ENCODE measurements at regions not wholly inside any gene's neighbourhood (a gene's known extent, or its start where the extent isn't known, plus 50 kb on each side); places are given as distances from the start of the nearest gene placed in this dataset.
A peak's percentile ranks its signal among the peaks of the same experiment; 100 is the strongest.

DNA sequence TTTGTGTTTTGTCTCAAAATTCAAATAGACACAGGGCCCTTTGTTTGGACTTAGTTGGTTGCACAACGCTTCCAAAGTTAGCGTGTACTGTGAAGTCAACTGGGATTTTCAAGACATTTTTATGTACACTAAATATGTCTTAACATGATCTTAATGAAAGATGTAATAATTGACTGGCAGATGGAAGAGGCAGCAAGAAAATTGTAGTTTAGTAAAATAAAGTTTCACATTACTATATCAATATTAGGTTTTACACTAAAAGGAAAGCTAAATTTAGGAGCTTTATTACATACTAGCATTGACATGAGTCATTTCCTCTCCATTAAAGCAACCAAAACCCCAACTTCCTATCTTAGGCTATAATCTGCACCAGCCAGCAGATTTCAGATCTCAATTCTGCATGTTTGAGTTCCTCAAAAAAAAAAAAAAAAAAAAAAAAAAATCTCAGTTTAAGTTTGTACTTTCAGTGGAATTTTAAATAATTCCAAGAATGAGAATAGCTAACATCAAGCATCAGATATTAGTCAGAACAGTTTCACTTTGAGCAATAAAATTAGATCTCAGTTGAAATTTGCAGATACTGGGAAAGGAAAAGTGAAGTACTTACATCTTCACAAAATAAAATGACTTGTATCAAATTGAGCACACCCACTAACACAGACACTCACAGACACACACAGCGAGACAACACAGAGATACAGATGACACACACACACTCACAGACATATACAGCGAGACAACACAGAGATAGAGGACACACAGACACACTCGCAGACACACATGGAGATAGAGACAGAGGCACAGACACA, 346.6 kb upstream of the KLF6 start:
- peak; percentile 54 to 79 for DNase-seq

- peak; percentile 51 for DNase-seq
Observed at GRCh38 chr10:4130685-4131084, 345.7 kb upstream of the KLF6 start.

- DNase-seq = no peak
Observed at GRCh38 chr10:4129866-4130477, 345.0 kb upstream of the KLF6 start.

- peak; percentile 16 to 41 for DNase-seq
Observed at GRCh38 chr10:4127518-4128315, 342.7 kb upstream of the KLF6 start.

DNA sequence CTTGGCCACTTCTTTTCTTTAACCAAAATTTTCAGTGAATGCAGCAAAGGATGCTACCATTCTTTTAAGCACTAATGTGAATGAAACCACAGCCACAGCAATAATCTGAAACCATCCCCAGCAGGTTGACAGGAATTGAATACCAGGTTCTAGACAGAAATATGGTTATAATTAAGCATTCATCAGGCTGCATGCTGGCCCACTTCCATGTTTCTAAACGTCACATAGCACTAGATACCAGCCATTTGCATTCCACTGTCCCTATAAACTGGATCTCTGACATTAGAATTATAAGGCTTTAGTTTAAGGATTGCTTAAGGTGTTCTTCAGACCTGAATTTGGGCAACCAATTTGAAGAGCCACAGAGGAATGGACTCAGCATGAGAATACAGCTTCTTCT, 340.8 kb upstream of the KLF6 start:
- no peak for DNase-seq

DNA sequence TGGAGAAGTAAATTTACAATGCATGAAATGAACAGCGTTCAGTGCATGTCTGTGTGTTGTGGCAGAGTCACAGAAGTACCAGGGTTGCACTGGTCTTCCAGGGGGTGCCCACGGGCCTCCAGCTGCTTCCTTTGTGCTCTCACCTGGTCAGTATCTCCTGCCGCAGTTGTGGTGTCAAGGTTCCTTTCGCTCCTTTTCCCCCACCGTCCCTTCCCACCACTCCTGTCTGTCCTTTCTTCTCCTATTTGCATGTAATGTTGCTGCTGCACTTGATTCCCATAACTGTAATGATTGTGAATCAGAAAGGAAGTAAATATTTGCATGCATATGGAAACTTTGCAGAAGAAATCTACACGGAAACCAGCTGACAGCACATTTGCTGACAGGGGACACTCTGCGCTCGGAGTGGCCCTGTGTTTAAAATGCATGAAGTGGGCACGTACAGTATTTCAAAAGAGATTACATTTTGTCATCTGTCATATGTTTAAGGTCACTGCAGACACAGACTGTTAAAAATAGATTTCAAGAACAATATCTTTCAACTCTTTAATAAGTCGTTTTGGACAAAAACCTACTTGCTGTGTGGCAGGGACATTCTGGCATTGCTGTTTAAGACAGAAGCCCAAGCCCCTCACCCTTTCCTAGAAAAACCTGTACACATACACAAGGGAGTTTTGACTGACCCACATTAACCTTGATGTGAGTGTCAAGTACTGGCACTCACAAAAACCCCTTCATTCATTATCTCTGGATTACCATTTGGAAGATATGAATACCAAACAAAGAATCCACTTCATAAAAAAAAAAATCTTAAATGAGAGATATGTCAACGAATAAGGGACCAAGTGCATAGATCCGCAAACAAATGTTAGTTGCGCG, 336.7 kb upstream of the KLF6 start:
- DNase-seq = peak; percentile 6 to 37

GRCh38 chr10:4120096-4120853, 335.3 kb upstream of the KLF6 start:
- DNase-seq = peak; percentile 38 to 49

DNA sequence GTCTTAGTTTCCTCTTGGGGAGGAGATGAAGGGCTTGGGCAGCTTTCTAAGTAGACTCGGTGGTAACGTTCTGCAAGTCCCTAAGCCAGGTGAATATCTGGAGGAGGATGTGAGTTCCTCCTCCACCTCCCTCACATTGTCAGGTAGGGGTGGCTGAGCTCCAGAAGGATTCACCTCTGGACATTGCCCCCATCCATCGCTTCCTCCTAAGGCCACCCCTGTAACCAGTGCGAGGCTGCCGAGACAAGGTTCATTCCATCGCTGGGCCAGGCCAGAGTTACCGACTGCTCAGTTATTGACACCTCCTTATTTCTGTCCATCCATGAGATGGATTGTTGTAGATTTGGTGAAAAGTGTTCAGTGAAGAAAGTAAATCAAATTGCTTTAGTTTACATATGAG, 334.1 kb upstream of the KLF6 start:
- DNase-seq = no peak

- DNase-seq = no peak
Observed at GRCh38 chr10:4117604-4118003, 332.6 kb upstream of the KLF6 start.

DNA sequence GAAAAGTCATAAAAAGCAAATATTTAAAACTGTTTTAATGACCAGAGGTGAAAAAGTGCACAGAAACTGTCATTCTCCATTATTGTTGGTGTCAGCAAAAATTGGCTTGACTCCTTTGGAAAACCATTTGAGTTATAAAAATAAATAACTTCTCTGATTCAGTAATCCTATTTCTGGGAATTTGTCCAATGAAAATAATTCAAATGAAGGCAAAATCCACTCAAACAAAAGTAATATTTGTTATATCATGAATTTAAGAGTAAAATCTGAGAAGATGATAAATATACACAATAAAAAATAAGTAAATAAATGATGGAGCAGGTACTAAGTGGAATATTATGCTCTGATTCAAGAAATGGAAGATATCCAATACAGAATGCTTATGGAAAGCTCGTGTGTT, 326.6 kb upstream of the KLF6 start:
- no peak for DNase-seq

- DNase-seq = no peak
Observed at GRCh38 chr10:4109469-4109868, 324.5 kb upstream of the KLF6 start.

DNA sequence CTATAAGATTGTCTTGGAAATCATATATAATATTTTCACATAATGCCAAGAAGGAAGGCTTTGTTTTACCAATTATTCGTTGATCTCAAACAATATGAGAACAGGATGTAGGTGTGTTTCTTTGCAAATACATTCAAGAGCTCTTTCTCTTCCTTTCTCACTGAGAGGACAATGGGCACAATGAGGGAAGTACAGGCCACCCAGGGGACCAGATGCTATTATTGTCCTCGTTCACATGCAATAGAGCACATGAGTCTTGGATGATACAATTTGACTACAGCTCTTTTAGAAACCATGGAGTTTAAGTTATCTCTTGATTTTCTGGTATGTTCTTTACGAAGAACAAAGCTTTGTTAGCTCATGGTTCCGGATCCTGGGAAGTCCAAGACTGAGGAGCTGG, 323.7 kb upstream of the KLF6 start:
- no peak for DNase-seq

- no peak for DNase-seq
Observed at GRCh38 chr10:4107285-4107851, 322.4 kb upstream of the KLF6 start.

DNA sequence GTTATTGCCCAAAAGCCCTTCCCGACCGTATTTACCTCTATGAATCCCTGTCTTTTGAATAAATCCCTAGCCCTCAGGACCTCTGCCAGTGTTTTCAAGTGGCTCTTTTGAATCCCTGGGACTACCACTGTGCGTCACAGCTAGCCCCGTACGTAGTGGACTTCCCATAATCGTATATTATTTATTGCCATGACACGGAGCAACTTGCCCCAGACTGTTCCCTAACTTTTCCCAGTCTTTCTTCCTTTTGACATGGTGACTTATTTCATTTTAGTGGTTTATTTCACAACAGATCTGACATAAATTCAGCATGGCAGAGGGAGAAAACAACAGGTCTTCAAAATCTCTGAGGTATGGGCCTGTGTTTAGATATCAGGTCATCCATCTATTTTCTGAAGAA, 318.6 kb upstream of the KLF6 start:
- no peak for DNase-seq

DNA sequence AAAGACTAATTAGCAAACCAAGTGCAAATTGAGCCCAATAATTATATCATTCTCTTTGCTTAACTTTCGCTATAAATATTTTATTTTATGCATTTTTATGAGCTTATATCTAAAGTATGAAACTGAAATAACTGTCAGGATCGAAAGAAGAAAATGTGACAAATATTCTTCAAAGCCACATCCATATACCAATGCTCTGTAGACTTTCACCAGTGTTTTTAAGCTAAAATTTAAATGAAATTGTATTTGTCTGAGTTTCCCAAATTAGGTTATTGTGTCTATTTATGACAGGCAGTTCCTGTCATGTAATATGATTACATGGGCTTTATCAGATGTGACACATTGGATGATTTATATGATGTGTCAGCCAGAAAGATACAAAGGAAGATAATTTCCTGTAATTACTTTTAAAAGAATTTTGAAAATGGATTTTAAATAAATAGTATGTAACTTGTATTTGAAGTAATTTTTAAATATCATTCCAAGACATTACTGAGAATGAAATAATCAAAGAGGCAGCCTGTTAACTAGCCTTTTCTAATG, 317.9 kb upstream of the KLF6 start:
- no peak for DNase-seq

DNA sequence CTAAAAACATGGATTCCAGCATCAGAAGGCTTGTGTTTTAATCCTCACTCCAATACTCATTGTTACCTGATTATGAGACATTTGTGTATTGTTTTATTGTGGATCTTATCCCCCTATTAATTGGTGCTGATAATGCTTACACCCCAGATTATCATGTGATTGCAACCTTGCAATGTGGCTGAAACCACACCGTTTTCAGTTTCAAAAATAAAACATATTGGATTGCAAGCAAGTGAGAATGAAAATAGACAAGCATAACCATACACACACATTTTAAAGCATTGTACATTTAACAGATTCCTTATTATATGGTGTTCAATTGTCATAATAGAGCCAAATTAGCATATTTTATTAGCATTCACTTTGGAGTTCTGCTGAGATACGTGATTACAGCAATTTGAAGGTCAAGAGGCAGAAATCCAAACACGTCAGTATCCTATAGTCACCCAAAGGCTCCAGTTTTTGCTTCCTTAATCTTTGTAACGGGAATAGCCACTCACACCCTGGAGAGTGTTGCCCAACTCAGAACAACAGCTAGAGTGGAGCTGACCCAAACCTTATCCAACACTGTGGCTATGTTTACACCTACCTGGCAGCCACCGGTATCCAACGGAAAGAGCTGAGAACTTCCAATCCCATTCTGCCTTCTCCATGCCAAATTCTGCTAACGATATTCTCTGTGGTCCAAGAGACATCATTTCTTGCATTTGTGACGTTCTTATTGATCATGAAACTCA, 317.1 kb upstream of the KLF6 start:
- no peak for DNase-seq

DNA sequence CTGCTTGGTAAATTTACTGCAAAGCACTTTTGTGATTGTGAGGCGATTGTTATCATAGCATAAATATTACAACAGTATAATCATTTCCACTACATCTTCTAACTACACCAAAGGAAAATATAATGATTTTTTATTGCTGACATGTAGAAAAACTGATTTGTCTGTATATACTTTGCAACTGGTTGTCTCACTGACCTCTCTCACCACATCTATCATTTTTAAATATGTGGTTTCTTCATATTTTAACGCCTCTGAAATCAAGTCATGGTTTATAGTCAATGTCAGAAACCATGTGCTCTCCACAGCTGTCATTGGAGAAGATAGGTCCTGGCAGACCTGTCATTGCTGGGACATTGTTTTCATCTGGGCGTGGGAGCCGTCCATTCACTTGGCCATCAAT, 315.4 kb upstream of the KLF6 start:
- no peak for DNase-seq

DNA sequence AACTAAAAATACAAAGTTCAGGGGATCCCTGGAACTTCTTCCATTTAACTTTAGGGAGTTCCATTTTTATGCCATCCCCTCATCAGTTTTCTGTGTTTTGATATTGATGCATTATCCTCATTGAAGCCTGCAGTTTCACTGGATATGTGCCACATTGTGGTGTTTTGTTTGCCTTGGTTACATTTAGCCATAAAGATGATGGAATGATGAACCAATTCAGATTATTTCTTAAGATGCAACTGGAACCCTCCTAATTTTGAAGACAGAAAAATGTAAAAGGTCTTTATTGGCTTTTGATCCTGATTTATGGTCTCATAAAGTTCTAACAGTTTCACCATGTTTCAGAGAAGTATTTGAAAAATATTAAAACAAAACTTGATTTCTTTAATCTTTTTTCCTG, 314.2 kb upstream of the KLF6 start:
- no peak for DNase-seq

- DNase-seq = no peak
Observed at GRCh38 chr10:4095166-4095917, 310.3 kb upstream of the KLF6 start.

- no peak for DNase-seq
Observed at GRCh38 chr10:4094751-4095150, 309.7 kb upstream of the KLF6 start.
